ENCODE measurements at regions not wholly inside any gene's neighbourhood (a gene's known extent, or its start where the extent isn't known, plus 50 kb on each side); places are given as distances from the start of the nearest gene placed in this dataset.

GRCh38 chr2:106572541-106573450 lies 85.6 kb downstream of the CD8B2 start:
- peak; percentile 40 for TF ChIP-seq CTCF (IDR thresholded peaks at IDR 0.05; ENCODE audit: insufficient read depth, missing control alignments)
- FAIRE-seq (no peak), DNase-seq (ENCODE audit: insufficient read length, low spot score) (no peak)

- FAIRE-seq (no peak), DNase-seq (ENCODE audit: insufficient read length, low spot score) (no peak)
- TF ChIP-seq CTCF (IDR thresholded peaks at IDR 0.05; ENCODE audit: insufficient read depth, missing control alignments): no peak
Measured at GRCh38 chr2:106573773-106574172, 86.6 kb downstream of the CD8B2 start.

- FAIRE-seq (no peak), DNase-seq (ENCODE audit: insufficient read length, low spot score) (no peak)
Measured at GRCh38 chr2:106575955-106576354, 88.8 kb downstream of the CD8B2 start.

GRCh38 chr2:106577255-106577651 lies 90.1 kb downstream of the CD8B2 start:
- no peak for DNase-seq (ENCODE audit: insufficient read length, low spot score)
- TF ChIP-seq CTCF (IDR thresholded peaks at IDR 0.05; ENCODE audit: insufficient read depth, missing control alignments): no peak
- no peak for FAIRE-seq

More at GRCh38 chr2:106575955-106576354, 88.8 kb downstream of the CD8B2 start:
- no peak for TF ChIP-seq CTCF (IDR thresholded peaks at IDR 0.05; ENCODE audit: insufficient read depth, missing control alignments)

- no peak for TF ChIP-seq CTCF (IDR thresholded peaks at IDR 0.05; ENCODE audit: insufficient read depth, missing control alignments)
- DNase-seq (ENCODE audit: insufficient read length, low spot score): no peak
- FAIRE-seq: no peak
Measured at GRCh38 chr2:106579750-106580197, 92.6 kb downstream of the CD8B2 start.

GRCh38 chr2:106580241-106580640 lies 93.1 kb downstream of the CD8B2 start:
- TF ChIP-seq CTCF (IDR thresholded peaks at IDR 0.05; ENCODE audit: insufficient read depth, missing control alignments): no peak
- FAIRE-seq: no peak
- DNase-seq (ENCODE audit: insufficient read length, low spot score): no peak

- no peak for TF ChIP-seq CTCF (IDR thresholded peaks at IDR 0.05; ENCODE audit: insufficient read depth, missing control alignments)
- no peak for DNase-seq (ENCODE audit: insufficient read length, low spot score)
- no peak for FAIRE-seq
Measured at GRCh38 chr2:106581328-106581727, 94.2 kb downstream of the CD8B2 start.
